ENCODE measurements at regions not wholly inside any gene's neighbourhood (a gene's known extent, or its start where the extent isn't known, plus 50 kb on each side); places are given as distances from the start of the nearest gene placed in this dataset.
"Not testable (repeated sequence)": the region's sequence is repeated elsewhere in the genome, so short reads cannot be mapped to it uniquely, and the experiment has no call there.

- H3K9me3 Mint-ChIP-seq: peaks cover 3% of the 10 kb centered on the region
- H3K27me3 Mint-ChIP-seq (ENCODE audit: insufficient read depth): no peaks in the 10 kb centered on the region
- DNase-seq (ENCODE audit: low spot score): no peak
- intact Hi-C loops (cut with micrococcal nuclease): no loop called here
- H3K36me3 Mint-ChIP-seq (ENCODE audit: low read depth): no peaks in the 10 kb centered on the region
- no peak overlapping the region for H3K4me3 Mint-ChIP-seq
- H3K4me1 Mint-ChIP-seq (ENCODE audit: low read depth): no peaks in the 10 kb centered on the region
- no peak overlapping the region for H3K27ac Mint-ChIP-seq
Measured at GRCh38 chr18:25544546-25545287, 192.8 kb upstream of the ZNF521 start.

- no peak for DNase-seq (ENCODE audit: low spot score)
- Mint-ChIP-seq H3K9me3 (no peaks in the 10 kb centered on the region), H3K27me3 (ENCODE audit: insufficient read depth) (no peaks in the 10 kb centered on the region), H3K36me3 (ENCODE audit: low read depth) (no peaks in the 10 kb centered on the region), H3K4me1 (ENCODE audit: low read depth) (no peaks in the 10 kb centered on the region), H3K4me3 (no peak overlapping the region), H3K27ac (no peak overlapping the region)
- intact Hi-C loops (cut with micrococcal nuclease): no loop called here
Measured at GRCh38 chr18:25538175-25538922, 186.4 kb upstream of the ZNF521 start.

DNA sequence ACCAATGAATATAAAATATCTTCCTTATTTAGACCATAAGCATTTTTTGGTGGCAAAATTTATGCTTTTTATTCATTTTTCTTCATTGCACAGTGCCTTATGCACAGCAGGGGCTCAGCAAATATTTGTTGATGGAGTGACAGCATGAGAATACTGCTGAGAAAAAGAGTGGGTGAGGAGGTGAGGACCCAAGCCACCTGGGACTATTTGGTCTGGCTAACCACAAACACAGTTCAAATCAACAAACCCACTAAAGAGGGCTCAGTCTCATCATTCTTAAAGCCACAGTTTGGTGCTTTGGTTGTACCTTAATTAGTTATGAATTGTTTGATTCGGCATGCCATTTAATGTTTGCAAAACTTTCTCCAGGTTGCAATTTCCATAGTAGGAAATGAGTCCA is 183.5 kb upstream of the ZNF521 start:
- Mint-ChIP-seq H3K27me3 (ENCODE audit: insufficient read depth) (no peaks in the 10 kb centered on the region), H3K9me3 (no peaks in the 10 kb centered on the region), H3K27ac (no peak overlapping the region), H3K4me3 (no peak overlapping the region), H3K36me3 (ENCODE audit: low read depth) (no peaks in the 10 kb centered on the region), H3K4me1 (ENCODE audit: low read depth) (no peaks in the 10 kb centered on the region)
- DNase-seq (ENCODE audit: low spot score): no peak
- intact Hi-C loops (cut with micrococcal nuclease): no loop called here

- Mint-ChIP-seq H3K4me1 (ENCODE audit: low read depth) (no peaks in the 10 kb centered on the region), H3K27me3 (ENCODE audit: insufficient read depth) (no peaks in the 10 kb centered on the region), H3K27ac (no peak overlapping the region), H3K36me3 (ENCODE audit: low read depth) (no peaks in the 10 kb centered on the region), H3K9me3 (no peaks in the 10 kb centered on the region), H3K4me3 (no peak overlapping the region)
- no peak for DNase-seq (ENCODE audit: low spot score)
- intact Hi-C loops (cut with micrococcal nuclease): no loop called here
Measured at GRCh38 chr18:25534401-25534800, 182.4 kb upstream of the ZNF521 start.

GRCh38 chr18:25533218-25533617 is 181.3 kb upstream of the ZNF521 start:
- DNase-seq (ENCODE audit: low spot score): no peak
- no peak overlapping the region for H3K4me3 Mint-ChIP-seq
- H3K27me3 Mint-ChIP-seq (ENCODE audit: insufficient read depth): no peaks in the 10 kb centered on the region
- H3K9me3 Mint-ChIP-seq: no peaks in the 10 kb centered on the region
- intact Hi-C loops (cut with micrococcal nuclease): no loop called here
- no peak overlapping the region for H3K27ac Mint-ChIP-seq
- H3K4me1 Mint-ChIP-seq (ENCODE audit: low read depth): no peaks in the 10 kb centered on the region
- H3K36me3 Mint-ChIP-seq (ENCODE audit: low read depth): no peaks in the 10 kb centered on the region

DNA sequence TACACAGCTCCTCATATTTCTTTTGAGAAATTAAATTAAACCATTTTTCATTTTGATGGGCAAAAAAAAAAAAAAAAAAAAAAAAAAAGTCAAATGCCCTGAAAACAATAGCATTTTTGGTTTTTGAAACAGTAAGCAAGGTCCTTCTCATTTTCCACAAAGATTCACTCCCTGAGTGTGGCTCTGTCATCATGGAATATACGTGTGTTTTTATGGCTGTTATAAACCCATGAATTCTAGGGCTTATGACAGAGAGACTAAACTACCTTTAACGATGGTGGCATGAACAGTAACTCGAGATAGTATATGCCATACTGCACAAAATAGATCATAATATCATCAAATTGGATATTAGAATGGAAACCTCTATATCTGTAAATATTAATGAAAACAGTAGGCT is 179.2 kb upstream of the ZNF521 start:
- Mint-ChIP-seq H3K27me3 (ENCODE audit: insufficient read depth) (no peaks in the 10 kb centered on the region), H3K36me3 (ENCODE audit: low read depth) (no peaks in the 10 kb centered on the region), H3K4me3 (no peak overlapping the region), H3K9me3 (no peaks in the 10 kb centered on the region), H3K4me1 (ENCODE audit: low read depth) (no peaks in the 10 kb centered on the region), H3K27ac (no peak overlapping the region)
- DNase-seq (ENCODE audit: low spot score): no peak
- intact Hi-C loops (cut with micrococcal nuclease): no loop called here

DNA sequence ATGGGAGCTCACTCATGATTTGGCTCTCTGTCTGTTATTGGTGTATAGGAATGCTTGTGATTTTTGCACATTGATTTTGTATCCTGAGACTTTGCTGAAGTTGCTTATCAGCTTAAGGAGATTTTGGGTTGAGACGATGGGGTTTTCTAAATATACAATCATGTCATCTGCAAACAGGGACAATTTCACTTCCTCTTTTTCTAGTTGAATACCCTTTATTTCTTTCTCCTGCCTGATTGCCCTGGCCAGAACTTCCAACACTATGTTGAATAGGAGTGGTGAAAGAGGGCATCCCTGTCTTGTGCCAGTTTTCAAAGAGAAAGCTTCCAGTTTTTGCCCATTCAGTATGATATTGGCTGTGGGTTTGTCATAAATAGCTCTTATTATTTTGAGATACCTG is 173.8 kb upstream of the ZNF521 start:
- H3K27ac Mint-ChIP-seq; H3K27me3 Mint-ChIP-seq (ENCODE audit: insufficient read depth); DNase-seq (ENCODE audit: low spot score); H3K4me1 Mint-ChIP-seq (ENCODE audit: low read depth); intact Hi-C loops (cut with micrococcal nuclease); H3K4me3 Mint-ChIP-seq; H3K36me3 Mint-ChIP-seq (ENCODE audit: low read depth); H3K9me3 Mint-ChIP-seq: not testable (repeated sequence)

- intact Hi-C loops (cut with micrococcal nuclease): no loop called here
- H3K9me3 Mint-ChIP-seq: no peaks in the 10 kb centered on the region
Measured at GRCh38 chr18:25518716-25519053, 166.7 kb upstream of the ZNF521 start.

GRCh38 chr18:25517881-25518715 is 166.1 kb upstream of the ZNF521 start:
- Mint-ChIP-seq H3K9me3 (no peaks in the 10 kb centered on the region), H3K4me3 (no peak overlapping the region), H3K27me3 (ENCODE audit: insufficient read depth) (no peaks in the 10 kb centered on the region), H3K36me3 (ENCODE audit: low read depth) (no peaks in the 10 kb centered on the region), H3K4me1 (ENCODE audit: low read depth) (no peaks in the 10 kb centered on the region), H3K27ac (no peak overlapping the region)
- no peak for DNase-seq (ENCODE audit: low spot score)
- intact Hi-C loops (cut with micrococcal nuclease): no loop called here

More at GRCh38 chr18:25518716-25519053, 166.7 kb upstream of the ZNF521 start:
- Mint-ChIP-seq H3K36me3 (ENCODE audit: low read depth) (no peaks in the 10 kb centered on the region), H3K27me3 (ENCODE audit: insufficient read depth) (no peaks in the 10 kb centered on the region), H3K27ac (no peak overlapping the region), H3K4me3 (no peak overlapping the region), H3K4me1 (ENCODE audit: low read depth) (no peaks in the 10 kb centered on the region)
- DNase-seq (ENCODE audit: low spot score): no peak

- H3K9me3 Mint-ChIP-seq: no peaks in the 10 kb centered on the region
- H3K36me3 Mint-ChIP-seq (ENCODE audit: low read depth): no peaks in the 10 kb centered on the region
- no peak overlapping the region for H3K27ac Mint-ChIP-seq
- intact Hi-C loops (cut with micrococcal nuclease): no loop called here
- H3K4me1 Mint-ChIP-seq (ENCODE audit: low read depth): no peaks in the 10 kb centered on the region
- DNase-seq (ENCODE audit: low spot score): no peak
- H3K4me3 Mint-ChIP-seq: no peak overlapping the region
- no peaks in the 10 kb centered on the region for H3K27me3 Mint-ChIP-seq (ENCODE audit: insufficient read depth)
Measured at GRCh38 chr18:25516747-25517498, 165.0 kb upstream of the ZNF521 start.

- H3K27me3 Mint-ChIP-seq (ENCODE audit: insufficient read depth): no peaks in the 10 kb centered on the region
- H3K36me3 Mint-ChIP-seq (ENCODE audit: low read depth): no peaks in the 10 kb centered on the region
- H3K9me3 Mint-ChIP-seq: no peaks in the 10 kb centered on the region
- DNase-seq (ENCODE audit: low spot score): no peak
- intact Hi-C loops (cut with micrococcal nuclease): no loop called here
- H3K4me3 Mint-ChIP-seq: no peak overlapping the region
- no peak overlapping the region for H3K27ac Mint-ChIP-seq
- H3K4me1 Mint-ChIP-seq (ENCODE audit: low read depth): no peaks in the 10 kb centered on the region
Measured at GRCh38 chr18:25516121-25516520, 164.2 kb upstream of the ZNF521 start.

DNA sequence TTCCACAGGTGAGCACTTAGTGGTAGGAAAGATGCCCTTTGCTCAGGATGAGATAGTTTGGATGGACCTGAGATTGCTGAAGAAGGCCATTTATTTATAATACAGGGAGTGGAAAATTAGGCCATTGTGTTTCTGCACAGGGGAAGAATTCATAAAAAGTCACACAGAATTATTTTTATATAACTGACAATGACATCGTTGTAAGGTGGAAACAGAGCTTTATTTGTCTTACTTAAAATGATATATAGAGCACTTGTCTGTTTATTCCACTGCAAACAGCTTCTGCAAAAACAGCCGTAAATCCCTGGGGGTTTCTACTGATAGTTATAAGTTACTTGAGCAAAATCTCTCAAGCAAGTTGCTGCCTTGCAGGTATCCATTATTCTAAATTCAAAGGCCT is 158.1 kb upstream of the ZNF521 start:
- H3K27me3 Mint-ChIP-seq (ENCODE audit: insufficient read depth): no peaks in the 10 kb centered on the region
- H3K9me3 Mint-ChIP-seq: no peaks in the 10 kb centered on the region

More for the DNA sequence above, 158.1 kb upstream of the ZNF521 start:
- no peak overlapping the region for H3K27ac Mint-ChIP-seq
- DNase-seq (ENCODE audit: low spot score): no peak
- H3K4me3 Mint-ChIP-seq: no peak overlapping the region
- no peaks in the 10 kb centered on the region for H3K36me3 Mint-ChIP-seq (ENCODE audit: low read depth)
- intact Hi-C loops (cut with micrococcal nuclease): no loop called here
- no peaks in the 10 kb centered on the region for H3K4me1 Mint-ChIP-seq (ENCODE audit: low read depth)

Measured in activated T-helper 1 cell treated with anti-CD3 and anti-CD28 coated beads, Interleukin-12 subunit alpha, Interleukin-12 subunit beta, Interleukin-2, Interleukin-4 antibody, amounts not matched to agents 30 ng/mL and 10 ng/mL and 1 ng/mL, durations not matched to agents 14 hours and 24 hours and 36 hours (primary cell).